Fibroblast of skin of right biceps (primary cell): ENCODE measurements at regions not wholly inside any gene's neighbourhood (a gene's known extent, or its start where the extent isn't known, plus 50 kb on each side); places are given as distances from the start of the nearest gene placed in this dataset.
A peak's percentile ranks its signal among the peaks of the same experiment; 100 is the strongest.

ENCODE experiments used
- DNase-seq: peaks from one replicate; pipeline ENCODE4 v3.0.0-alpha.2; 2013

DNA sequence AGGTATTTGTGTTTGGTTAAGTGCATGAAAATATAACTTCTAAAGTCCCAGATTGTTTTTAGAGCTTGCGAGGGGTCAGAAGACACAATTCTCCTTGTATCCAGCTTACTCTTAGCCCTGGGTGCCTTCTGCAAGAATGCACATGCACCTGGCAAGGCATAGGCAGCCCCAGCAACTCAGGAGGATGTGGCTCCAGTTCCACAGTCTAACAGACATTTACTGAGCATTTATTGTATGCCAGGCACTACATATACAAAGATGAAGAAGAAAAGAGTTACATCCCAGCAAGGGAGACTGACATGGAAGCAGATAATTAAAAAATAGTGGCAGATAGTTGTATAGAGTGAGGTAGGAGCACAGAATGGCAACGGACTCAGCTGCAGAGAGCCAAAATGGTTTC lies 101.1 kb upstream of the FRY start:
- DNase-seq = no peak

DNA sequence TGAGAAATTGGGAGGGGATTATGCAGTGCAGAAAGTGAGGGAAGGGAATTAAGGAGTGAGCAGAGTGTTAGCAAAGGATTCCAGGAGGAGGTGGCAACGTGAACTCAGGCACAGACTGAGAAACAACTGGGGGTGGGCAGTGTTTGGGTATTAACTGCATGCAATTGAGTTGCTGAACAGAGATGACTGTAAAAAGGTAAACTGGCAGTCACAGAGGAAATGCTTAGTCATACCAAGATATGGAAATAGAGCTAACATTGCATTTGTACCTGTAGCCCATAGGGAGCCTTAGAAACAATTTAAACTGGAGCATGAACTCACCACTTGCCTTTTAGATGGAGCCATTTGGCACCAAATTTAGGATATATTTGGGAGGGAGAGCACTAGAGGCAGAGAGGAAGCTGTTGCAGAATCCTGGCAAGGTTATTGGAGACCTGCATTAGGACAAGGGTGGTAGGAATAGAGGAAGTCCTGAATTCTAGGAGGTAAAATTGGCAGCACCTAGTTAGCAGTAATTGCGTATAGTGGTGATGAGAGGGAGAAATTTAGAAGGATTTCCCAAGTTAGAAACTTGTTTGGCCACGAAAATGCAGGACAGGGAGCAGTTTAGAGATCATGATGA lies 100.6 kb upstream of the FRY start:
- no peak for DNase-seq

DNA sequence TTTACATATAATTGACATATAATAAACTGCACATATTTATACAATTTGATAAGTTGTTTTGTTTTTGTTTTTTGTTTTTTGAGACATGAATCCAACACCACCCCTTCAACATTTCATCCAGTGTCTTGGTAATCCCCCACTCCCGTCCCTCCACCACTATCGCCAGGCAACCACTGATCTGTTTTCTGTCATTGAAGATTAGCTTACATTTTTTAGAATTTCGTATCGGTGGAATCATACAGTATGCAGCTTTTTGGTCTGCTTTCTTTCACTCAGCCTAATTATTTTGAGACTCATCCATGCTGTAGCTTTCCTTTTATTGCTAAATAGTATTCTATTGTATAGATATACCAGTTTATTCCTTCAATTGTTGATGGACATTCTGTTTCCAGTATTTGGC lies 94.1 kb upstream of the FRY start:
- no peak for DNase-seq

DNA sequence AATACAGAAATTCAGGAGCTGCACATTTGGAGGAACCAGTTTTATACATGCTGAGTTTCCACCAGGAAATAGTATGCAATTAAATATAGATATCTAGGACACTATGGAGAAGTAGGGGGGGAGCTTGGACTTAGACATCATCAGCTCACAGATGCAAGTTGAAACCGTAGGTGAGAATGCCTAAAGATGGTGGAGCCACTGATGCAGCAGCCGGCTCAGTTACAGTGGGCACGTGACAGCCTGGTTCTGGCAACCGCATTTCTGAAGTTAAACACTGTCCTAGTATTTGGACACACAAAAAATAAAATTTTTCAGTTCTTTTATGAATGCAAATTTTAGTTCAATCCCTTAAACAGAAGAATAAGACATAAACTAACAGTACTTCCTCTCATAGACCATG lies 91.5 kb upstream of the FRY start:
- DNase-seq = no peak

DNA sequence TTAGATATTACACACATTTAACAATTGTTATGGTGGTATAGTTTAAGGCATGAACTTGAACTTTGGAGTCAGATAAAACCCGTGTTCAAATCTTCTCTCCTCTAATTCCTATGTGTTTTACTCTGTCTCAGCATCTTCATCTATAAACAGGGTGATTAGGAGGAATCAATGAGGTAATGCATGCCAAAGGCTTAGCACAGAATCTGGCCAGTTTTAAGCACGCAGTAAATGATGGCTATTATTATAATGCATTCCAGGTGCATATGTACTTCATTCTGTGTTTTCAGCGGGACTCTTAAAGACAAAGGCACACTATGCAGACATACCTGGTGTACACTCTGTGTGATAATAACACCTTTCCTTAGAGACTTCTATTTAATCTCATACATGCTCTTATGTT lies 88.0 kb upstream of the FRY start:
- no peak for DNase-seq

DNA sequence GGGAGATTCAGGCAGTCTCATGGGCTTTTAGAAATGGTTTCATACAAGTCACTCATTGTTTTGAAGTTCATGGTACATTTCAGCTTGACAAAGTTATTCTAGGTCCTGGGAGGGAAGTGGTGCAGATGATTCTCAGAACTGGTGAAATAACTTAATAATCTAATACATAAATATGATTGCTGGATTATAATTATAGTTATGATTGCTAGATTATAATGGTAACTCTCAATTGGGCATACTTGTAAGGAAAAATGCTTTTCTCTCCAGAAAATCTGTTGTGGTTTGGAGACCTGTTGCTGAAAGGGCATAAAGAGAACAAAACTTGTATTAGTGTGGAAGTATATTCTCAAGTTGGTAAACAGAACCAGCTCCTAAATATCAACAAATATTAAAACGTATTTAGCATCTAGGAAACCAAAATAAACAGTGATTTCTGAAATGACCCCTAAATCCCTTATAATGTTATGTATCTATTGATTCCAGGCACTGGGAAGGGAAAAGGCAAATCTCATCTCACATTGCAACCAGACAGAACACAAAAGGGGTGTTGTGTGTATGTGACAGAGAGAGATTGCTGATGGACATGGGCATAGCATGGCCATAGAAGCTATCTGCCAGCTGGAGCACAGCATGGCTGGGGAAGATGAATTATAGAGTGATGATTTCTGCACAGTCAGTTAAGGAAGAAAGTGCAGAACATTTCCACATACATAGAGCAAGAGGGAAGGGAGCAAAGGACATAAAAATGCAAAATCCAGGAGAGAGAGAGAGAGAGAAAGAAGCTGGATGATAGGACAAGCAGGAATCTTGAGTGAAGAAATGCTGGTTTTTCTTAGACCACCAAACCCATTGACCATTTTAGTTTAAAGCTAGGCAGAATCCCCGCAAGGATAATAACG lies 87.1 kb upstream of the FRY start:
- DNase-seq = no peak

DNA sequence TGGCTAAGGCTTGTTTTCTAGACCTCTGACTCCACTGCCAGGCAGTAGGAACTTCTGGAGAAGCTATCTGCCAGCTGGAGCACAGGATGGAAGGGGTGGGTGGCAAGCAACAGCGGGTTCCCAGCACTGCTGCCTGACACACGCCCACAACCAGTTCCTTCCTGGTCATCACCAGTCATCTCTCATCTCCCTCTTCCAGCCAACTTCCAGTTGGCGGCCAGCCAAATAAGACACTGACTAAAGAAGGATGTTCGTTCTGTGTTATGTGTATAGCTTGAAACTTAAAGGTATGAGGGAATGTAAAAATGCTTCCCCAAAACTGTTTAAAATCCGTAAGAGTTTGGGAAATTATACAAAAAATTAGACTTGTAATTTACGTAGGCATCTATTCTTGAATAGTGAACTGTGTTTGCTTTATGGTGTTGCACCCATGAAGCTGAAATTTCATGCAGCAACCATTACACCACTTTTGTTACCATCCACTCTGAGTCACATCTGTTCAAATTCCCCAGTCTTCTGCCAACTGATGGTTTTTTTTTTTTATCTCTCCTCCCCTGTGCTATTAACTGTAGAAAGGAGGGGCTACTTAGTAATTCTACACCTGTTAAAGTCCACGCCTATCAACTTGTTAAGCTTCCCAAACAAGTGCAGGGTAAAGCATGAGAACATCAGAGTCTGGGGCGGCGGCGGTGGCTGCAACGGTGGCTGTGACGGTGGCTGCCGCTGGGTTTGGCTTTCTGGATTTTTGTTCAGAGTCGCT lies 86.2 kb upstream of the FRY start:
- DNase-seq = peak; percentile 72

DNA sequence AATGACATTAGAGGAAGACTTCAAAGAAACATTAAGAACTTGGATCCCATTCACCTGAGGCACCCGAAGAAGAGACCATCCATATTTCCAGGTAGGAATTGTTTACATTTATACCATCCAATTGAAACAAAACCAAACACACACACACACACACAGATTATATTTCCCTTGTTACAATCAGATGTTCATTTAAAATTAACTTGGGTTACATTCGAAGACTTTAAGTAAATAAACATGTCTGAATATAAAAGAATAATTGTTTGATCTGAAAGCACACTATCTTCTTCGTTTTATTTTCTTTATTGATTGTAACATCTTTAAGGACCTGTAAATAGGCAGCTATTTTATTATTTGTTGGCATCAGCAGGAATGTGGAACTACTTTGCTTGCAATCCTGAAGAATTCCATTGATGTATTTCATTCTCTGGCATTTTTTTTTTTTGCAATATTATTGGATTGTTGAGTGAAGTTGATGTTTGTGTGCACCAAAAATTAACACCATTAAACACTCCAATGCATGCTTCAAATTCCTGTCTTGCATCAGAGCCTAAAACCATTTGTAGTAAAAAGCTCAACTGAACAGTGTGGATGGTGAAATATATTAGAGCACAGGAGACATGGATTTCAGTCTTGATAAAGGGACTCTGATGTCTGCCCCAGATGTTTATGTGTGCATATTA lies 85.3 kb upstream of the FRY start:
- DNase-seq = peak; percentile 58

DNA sequence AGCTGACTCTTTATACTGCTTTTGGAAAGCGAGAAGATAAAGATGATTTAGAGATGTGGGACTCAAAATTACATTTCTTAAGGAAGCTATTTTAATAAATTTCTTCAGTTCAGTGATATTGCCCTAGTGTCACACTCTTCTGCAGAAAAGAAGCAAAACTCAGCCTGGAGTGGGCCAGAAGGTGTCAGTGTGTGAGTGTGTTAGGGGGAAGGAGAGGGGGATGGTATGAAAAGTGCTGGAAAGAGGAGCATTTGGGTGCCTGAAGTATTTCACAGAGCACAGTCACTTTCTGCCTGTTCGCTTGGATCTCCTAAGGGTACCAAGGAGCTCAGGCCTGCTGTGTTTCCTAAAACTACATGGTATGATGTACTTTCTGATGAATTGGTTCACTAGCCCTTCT lies 84.5 kb upstream of the FRY start:
- DNase-seq = no peak

DNA sequence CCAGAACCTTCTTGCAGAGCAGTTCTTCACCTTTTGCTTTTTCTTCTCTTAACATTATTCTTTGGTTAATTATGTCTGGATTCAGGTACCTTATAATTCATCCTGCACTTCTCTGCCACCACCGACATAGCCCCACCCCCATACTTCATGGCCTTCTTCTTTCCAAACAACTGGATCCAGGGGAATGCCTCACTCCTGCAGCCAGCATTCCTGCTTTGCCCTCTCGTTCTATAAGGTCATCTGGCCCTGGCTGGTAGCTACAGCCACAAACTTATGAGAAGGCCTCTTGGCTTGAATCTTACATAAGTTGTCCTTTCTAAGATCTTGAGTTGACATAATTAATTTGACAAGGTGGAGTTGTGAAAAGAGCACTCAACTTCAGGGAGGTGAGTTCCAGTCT lies 84.1 kb upstream of the FRY start:
- DNase-seq = no peak

DNA sequence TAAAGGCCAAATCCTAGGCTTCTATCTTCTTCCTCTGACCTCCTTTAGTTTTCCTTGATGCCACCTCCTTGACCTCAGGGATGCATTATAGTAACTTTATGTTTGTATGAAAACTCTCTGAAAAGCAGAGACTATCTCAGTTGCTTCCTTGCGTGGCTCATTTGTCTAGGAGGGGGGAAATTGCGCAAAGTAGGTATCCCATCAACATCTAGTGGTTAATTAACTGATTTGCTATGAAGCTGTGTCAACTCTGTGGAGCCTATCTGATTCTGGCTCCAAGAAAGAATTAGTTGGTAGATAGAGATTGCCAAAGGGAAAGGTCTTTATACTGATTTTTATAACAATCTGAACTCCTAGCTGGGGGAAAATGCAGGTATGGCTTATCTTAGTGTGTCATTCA lies 82.1 kb upstream of the FRY start:
- DNase-seq = no peak

DNA sequence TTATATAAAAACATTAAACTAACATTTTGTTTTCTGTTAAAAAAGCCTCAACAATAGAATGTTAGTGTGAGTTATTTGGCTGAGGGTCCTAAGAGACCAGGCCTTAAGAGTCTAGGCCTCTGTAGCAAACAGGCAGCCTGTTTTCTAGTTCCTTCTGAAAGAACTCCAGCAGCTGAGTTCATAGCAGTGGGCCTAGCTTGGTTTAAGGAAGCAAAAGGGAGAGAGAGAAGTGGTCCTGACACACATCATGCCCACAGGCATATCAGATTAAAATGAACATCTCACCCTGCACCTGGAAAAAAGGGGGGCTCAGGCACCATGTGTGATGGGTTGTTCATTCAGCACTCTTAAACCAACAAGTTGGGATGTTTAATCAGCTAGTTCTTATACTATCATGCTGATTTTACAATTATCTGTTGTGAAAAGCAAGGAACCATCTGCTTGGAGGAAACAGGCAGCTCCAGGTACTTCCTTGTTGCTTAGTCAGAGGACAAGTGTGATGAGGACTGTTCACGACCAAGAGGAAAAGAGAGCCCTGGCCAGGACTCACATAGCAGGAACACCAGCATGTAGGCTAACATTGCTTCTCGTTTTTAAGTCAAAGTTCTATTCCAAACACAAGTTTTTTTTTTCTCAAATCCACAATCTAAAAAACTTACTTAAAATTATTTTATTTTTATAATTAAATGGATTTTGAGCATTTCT lies 81.3 kb upstream of the FRY start:
- DNase-seq = no peak

DNA sequence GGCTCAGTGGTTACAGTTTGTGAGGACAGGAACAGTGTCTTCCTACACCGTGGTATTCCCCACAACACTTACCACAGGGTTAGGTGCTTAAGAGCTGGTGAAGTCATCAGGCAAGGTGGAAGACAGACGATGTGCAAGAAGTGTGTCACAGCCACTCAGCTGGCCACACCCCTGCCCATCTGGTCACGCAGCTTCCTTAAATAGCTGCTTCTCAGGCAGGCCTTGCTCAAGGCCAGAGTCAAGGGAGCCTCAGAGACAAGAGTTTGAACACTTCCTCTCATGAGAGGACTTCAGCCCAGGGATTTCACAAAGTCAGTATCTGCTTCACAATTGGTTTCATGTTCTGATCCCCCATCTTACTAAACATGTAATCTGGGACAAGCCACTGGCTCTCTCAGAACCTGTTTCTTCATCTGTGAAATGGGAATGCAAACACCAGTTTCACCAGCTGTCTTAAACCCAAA lies 80.3 kb upstream of the FRY start:
- DNase-seq = peak; percentile 22

DNA sequence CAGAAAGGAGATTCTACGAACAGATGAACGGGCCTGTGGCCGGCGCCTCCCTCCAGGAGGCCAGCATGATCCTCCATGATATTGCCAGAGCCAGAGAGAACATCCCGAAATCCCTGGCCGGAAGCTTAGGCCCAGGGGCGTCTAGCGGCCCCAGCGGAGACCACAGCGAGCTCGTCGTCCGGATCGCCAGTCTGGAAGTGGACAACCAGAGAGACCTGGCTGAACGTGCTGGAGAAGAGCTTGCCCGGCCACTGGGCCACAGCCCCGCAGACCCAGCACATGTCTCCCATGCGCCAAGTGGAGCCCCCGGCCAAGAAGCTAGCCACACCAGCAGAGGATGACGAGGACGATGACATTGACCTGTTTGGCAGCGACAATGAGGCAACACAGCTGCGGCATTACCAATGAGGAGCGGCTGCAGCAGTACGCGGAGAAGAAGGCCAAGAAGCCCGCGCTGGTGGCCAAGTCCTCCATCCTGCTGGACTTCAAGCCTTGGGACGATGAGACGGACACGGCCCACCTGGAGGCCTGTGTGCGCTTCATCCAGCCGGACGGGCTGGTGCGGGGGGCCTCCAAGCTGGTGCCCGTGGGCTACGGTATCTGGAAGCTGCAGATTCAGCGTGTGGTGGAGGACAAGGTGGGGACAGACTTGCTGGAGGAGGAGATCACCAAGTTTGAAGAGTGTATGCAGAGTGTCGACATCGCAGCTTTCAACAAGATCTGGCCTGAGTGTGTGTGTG lies 78.8 kb upstream of the FRY start:
- DNase-seq = no peak

DNA sequence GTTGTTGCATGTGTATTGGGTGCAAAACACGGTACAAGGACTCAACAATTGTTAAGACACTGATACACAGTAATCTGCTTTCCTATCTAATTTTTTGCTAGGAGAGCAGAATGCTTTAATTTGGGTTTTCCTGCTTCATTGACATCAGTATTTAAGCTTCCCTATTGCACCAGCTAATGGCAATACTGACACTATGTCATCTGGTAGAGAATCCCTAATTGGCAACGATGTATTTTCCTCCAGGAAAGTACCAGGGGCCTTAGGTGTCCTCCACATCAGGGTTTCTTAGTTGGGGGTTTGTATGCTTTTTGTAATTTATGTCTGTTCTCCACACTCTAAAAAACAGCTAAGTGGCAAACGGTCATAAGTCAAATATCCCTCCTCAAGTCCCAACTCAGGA lies 76.5 kb upstream of the FRY start:
- DNase-seq = no peak

DNA sequence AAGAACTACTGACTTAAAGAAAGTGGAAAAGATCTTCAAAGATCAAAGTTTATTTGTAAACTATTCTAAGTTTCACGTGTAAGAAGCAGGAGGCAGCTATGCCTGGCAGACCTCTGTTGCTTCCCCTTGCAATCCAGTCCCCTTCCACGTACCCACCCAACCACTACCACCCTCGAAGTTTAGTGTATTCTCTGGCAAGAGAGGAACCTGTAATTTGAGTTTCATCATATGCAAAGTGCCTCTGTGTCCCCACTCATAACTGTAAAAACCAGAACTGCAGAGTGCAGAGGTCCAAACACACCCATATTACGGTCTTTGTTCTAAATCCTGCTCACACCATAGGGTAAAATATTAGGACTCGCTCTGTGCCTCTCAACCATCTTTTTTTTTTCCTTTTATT lies 75.8 kb upstream of the FRY start:
- DNase-seq = no peak

DNA sequence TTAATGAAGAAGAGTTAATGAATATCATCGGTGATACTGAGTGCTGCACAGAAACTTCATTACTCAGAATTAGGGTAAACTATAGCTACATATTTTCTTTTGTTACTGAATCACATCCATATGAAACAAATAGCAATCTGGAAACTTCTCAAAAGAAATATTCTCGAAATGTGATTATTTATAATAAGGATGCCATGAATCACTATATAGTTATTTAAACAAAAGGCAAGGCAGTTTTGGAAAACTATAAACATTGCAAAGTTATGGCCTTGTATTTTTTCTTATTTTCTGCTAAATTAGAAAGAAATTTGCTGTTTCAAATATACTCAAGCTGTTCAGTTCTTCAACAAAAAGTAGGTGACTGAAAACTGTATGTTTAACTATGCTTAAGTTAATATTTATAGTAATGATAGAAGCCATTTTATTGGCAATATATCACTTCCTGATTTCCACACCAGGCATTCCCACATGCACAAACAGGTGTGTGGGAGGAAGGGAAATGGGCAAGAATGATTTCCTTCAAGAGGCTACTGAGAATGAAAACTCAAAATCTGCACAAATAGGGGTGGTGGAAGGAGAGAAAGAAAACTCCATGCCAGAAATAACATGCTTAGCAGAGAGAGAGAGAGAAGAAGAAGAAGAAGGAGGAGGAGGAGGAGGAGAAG lies 74.5 kb upstream of the FRY start:
- no peak for DNase-seq

DNA sequence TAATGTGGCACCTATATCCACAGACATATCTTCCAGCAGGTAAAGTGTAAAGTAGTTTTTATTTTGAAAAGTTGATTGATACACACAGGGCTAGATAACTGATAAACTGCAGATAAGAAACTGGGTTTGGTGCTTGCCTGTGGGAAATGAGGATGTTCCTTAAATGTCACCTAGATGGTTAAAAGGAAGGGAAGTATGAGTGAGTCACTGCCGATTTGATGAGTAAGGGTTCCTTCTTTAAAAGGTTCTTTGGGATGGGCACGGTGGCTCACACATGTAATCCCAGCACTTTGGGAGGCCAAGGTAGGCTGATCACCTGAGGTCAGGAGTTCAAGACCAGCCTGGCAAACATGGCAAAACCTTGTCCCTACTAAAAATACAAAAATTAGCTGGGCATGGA lies 73.8 kb upstream of the FRY start:
- DNase-seq = no peak

DNA sequence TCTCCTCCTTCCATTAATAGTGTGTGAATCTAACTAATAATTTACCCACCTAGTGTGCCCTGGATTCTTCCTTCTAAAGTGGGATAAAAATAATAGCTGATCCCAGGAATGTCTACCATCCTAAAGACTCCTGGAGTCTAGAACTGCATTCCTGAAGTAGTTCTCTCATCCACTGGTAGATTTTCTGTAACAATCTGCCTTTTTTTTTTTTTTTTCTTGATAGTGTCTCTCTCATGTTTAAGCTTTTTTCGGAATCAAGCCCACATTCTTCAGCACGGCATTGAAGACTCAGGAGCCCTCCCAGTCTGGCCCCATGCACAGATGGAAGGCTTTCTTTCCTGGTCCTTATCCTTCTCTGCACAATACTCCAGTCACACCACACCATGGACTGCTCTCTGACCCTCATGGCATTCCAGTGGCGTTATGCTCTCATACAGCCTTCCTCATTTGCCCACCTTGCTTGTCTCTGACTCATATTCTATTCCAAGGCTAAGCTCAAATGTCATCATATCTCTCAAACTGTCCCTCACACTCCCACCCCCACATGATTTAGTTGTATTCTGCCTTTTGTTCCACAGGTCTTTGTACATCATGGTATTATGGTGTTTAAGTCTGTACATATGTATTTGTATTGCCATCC lies 68.7 kb upstream of the FRY start:
- DNase-seq = peak; percentile 35

DNA sequence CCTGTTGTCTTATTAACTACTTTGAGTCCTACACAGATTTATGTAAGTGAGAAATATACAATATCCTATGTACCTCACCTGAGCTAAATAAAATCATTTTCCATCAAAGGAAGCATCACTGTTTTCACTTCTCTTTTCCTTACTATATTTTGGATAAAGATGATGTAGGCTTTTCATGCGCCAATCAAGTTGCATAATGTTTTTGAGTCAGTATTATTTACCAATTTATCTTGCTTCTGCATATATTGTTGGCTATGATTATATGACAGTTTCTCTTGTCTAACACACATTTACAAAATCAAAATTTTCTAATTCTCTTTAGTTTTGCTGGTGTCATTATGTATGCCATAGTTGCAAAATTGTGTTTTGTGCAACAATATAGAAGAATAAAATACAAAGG lies 67.9 kb upstream of the FRY start:
- no peak for DNase-seq

DNA sequence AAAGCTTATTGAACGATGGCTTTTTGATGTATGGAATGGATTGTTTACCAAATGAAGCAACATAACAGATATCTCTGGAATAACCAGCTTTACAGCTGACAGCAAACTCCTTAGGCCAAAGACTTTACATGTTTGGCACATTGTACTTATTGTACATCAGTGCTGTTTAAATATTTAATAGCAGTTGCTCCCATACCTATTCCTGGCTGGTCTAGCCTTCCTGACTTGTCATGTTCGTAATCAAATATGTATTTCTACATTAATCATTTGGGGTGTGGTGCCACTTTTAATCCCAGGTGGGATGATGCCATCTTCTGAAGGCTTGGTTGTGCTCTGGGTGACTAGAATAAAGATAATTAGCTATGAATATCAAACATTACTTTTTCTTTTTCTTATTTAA lies 67.4 kb upstream of the FRY start:
- DNase-seq = no peak
